ENCODE measurements at regions not wholly inside any gene's neighbourhood (a gene's known extent, or its start where the extent isn't known, plus 50 kb on each side); places are given as distances from the start of the nearest gene placed in this dataset.

DNA sequence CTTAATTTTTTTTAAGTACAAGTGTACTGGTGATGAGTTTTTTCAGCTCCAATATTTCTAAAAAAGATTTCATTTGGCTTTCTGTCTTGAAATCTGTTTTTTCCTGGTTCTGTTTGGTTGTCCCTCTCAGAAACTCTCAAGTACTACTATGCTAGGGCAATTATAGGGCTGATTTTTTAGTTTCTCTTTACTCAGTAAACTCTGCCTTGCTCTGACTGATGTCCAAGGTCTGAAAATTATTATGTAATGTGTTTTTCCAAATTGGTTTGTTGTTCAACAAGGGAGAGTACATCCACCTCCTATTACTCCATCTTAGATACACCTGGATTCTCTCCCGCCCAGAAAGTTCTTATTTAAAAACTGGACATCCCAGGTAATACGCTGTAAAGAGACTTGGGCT, 877.7 kb downstream of the CBLN2 start:
- BruUV-seq (replicated peaks): no TSS peak
- H3K4me3 ChIP-seq (replicated peaks in 1 of 3; ENCODE audit: insufficient read depth in 1 of 3, low read depth in 2 of 3, low read length in 3 of 3): no peak overlapping the region
- CTCF ChIA-PET (ENCODE audit: low intra/inter-chr PET ratio, low total read pairs): no interaction called here
- H3K4me2 ChIP-seq (ENCODE audit: low read depth, low read length): no peak overlapping the region
- H3K9ac ChIP-seq (ENCODE audit: insufficient read depth, low read depth, low read length): no peak overlapping the region
- no peak for FAIRE-seq
- H3K27ac ChIP-seq (ENCODE audit: extremely low read length, insufficient read depth, low read length): no peak overlapping the region
- H4K20me1 ChIP-seq (ENCODE audit: insufficient read depth, low read length): no peaks in the 10 kb centered on the region
- ATAC-seq: no peak
- TF ChIP-seq TCF12 (IDR thresholded peaks at IDR 0.05) (no peak), TCF12 (CRISPR knock-in tag; IDR thresholded peaks at IDR 0.05) (no peak), ZNF30 (CRISPR knock-in tag; IDR thresholded peaks at IDR 0.05) (no peak), TEAD2 (CRISPR knock-in tag; IDR thresholded peaks at IDR 0.05) (no peak), ZNF616 (CRISPR knock-in tag; IDR thresholded peaks at IDR 0.05; ENCODE audit: low read depth) (no peak), ZFP90 (CRISPR knock-in tag; IDR thresholded peaks at IDR 0.05; ENCODE audit: borderline replicate concordance) (no peak), ELF3 (CRISPR knock-in tag; IDR thresholded peaks at IDR 0.05) (no peak), ZNF557 (CRISPR knock-in tag; IDR thresholded peaks at IDR 0.05) (no peak)
- TF ChIP-seq, protein P1, sequence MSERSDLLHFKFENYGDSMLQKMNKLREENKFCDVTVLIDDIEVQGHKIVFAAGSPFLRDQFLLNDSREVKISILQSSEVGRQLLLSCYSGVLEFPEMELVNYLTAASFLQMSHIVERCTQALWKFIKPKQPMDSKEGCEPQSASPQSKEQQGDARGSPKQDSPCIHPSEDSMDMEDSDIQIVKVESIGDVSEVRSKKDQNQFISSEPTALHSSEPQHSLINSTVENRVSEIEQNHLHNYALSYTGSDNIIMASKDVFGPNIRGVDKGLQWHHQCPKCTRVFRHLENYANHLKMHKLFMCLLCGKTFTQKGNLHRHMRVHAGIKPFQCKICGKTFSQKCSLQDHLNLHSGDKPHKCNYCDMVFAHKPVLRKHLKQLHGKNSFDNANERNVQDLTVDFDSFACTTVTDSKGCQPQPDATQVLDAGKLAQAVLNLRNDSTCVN (CRISPR knock-in tag; IDR thresholded peaks at IDR 0.05; ENCODE audit: borderline replicate concordance): no peak
- TF ChIP-seq, protein P2, sequence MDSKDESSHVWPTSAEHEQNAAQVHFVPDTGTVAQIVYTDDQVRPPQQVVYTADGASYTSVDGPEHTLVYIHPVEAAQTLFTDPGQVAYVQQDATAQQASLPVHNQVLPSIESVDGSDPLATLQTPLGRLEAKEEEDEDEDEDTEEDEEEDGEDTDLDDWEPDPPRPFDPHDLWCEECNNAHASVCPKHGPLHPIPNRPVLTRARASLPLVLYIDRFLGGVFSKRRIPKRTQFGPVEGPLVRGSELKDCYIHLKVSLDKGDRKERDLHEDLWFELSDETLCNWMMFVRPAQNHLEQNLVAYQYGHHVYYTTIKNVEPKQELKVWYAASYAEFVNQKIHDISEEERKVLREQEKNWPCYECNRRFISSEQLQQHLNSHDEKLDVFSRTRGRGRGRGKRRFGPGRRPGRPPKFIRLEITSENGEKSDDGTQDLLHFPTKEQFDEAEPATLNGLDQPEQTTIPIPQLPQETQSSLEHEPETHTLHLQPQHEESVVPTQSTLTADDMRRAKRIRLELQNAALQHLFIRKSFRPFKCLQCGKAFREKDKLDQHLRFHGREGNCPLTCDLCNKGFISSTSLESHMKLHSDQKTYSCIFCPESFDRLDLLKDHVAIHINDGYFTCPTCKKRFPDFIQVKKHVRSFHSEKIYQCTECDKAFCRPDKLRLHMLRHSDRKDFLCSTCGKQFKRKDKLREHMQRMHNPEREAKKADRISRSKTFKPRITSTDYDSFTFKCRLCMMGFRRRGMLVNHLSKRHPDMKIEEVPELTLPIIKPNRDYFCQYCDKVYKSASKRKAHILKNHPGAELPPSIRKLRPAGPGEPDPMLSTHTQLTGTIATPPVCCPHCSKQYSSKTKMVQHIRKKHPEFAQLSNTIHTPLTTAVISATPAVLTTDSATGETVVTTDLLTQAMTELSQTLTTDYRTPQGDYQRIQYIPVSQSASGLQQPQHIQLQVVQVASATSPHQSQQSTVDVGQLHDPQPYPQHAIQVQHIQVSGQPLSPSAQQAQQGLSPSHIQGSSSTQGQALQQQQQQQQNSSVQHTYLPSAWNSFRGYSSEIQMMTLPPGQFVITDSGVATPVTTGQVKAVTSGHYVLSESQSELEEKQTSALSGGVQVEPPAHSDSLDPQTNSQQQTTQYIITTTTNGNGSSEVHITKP (CRISPR knock-in tag; IDR thresholded peaks at IDR 0.05; ENCODE audit: low read depth): no peak
- H3K36me3 ChIP-seq (replicated peaks in 1 of 2; ENCODE audit: control insufficient read depth in 1 of 2, insufficient read depth in 2 of 2, low read length in 2 of 2): no peaks in the 10 kb centered on the region
- DNase-seq (ENCODE audit: low spot score): no peak
- in situ Hi-C loops (cut with HindIII; ENCODE audit: extremely low pct_ligation_motif_present, low pct_unique_long_range_greater_than_20kb) (no loop called here), intact Hi-C loops (cut with micrococcal nuclease; ENCODE audit: unreplicated experiment) (no loop called here)
- H2AFZ ChIP-seq (ENCODE audit: low read length): no peak overlapping the region
- H3K4me1 ChIP-seq (ENCODE audit: insufficient read depth, low read length): no peaks in the 10 kb centered on the region
- no peaks in the 10 kb centered on the region; the same call in 1 of the 2 replicates for H3K9me3 ChIP-seq (ENCODE audit: low read length)
- no peaks in the 10 kb centered on the region for H3K79me2 ChIP-seq (ENCODE audit: insufficient read depth, low read length)
- no peaks in the 10 kb centered on the region for H3K27me3 ChIP-seq (ENCODE audit: control insufficient read depth in 1 of 2, insufficient read depth in 2 of 2, low read length in 2 of 2)
- POLR2A ChIA-PET: no interaction called here
- 5% methylated on average over 2 of the region's 2 CpGs for WGBS (ENCODE audit: low lambda C conversion rate)

Measured in HepG2 (cell line).